Activated CD4-positive, CD25-positive, alpha-beta regulatory T cell treated with anti-CD3 and anti-CD28 coated beads, Interleukin-2, amount 50 U/mL, for 24 hours (primary cell): ENCODE measurements at regions not wholly inside any gene's neighbourhood (a gene's known extent, or its start where the extent isn't known, plus 50 kb on each side); places are given as distances from the start of the nearest gene placed in this dataset.
A peak's percentile ranks its signal among the peaks of the same experiment; 100 is the strongest.
"Not testable (repeated sequence)": the region's sequence is repeated elsewhere in the genome, so short reads cannot be mapped to it uniquely, and the experiment has no call there.

ENCODE experiments used
- ATAC-seq, 2 donors: fragments of 150-1000 bp; cut with Tn5 transposase; one replicate each; pipeline ENCODE4 v1.10.0; 2021; ENCODE audit warnings: mild to moderate bottlenecking in 1 of 2, moderate library complexity in 1 of 2

DNA sequence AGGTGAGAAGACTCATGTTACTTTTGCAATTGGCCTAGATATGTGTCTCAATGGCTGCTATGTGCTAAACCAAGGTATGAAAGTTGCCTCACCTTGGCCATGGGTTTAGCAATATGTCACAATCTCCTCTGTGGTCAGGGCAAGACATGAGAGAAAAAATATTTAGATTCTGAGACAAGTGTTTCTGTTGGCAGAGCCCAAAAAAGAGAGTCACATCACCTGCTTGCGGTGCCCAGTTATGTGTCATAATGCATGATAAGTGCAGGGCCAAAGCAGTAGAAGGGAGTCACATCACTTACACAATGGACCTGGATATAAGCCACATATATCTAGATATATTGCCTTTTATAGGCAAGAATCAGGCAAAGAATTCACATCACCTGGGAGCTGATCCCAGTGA lies 894.1 kb upstream of the AMELY start:
- ATAC-seq: no peak

- ATAC-seq: no peak
Measured at GRCh38 chrY:7803737-7804136, 892.2 kb upstream of the AMELY start.

GRCh38 chrY:7796128-7796527 lies 884.6 kb upstream of the AMELY start:
- ATAC-seq: no peak

DNA sequence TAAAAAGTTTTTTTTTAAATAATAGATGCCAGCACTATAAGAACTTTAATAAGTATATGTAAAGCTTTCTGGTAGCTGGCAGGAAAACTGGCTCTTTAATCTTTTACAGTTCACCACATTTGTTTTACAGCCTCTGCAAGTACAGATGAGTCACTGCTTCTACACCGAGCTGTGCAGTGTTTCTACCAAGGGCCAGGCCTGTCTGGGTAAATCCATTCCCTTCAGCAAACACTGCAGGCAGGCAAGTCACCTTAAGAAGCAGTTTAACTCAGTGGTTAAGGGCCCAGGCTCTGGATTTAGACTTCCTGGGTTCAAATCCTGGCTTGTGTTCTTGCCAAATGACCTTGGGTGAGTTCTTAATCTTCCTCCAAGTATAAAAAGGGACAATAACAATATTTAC lies 882.9 kb upstream of the AMELY start:
- ATAC-seq: no peak

GRCh38 chrY:7793989-7794388 lies 882.4 kb upstream of the AMELY start:
- no peak for ATAC-seq

DNA sequence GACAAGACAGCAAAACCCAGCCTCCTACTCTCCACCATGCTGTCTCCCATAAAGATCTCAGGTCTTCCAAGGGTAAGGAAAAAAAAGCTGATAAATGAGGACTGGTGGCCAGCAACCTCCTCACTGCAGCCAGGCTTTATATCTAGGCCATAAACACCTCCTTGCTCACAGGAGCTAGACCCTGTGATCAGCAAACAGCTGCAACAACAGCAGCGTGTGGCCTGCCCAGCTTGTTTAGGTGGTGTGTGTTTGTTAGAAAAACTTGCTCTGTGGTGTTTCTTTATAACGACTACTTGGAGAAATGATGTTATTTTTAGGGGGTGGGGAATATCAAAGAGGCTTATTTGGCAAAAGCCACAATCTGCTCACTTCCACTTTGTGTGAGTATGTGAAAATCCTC lies 880.9 kb upstream of the AMELY start:
- ATAC-seq: no peak

DNA sequence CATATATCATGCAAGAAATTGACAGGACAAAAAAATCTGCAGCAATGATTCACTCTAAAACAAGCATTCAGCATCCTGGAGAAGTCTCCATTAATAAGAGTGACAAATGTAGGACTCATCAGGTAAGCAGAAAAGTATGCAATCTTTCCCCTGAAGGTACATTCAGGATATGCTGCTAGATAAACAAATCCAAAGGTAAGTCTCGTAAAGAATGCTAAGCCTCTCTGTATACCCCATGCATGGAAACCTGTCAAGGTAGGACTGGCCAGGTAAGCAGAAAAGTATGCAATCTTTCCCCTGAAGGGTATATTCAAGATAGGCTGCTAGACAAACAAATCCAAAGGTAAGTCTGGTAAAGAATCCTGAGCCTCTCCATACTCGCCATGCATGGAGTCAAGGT lies 869.9 kb upstream of the AMELY start:
- no peak for ATAC-seq

- ATAC-seq: not testable (repeated sequence)
Measured at GRCh38 chrY:7775436-7775835, 863.9 kb upstream of the AMELY start.

GRCh38 chrY:7771771-7772170 lies 860.2 kb upstream of the AMELY start:
- no peak for ATAC-seq

- ATAC-seq: no peak
Measured at GRCh38 chrY:7769790-7770375, 858.3 kb upstream of the AMELY start.

DNA sequence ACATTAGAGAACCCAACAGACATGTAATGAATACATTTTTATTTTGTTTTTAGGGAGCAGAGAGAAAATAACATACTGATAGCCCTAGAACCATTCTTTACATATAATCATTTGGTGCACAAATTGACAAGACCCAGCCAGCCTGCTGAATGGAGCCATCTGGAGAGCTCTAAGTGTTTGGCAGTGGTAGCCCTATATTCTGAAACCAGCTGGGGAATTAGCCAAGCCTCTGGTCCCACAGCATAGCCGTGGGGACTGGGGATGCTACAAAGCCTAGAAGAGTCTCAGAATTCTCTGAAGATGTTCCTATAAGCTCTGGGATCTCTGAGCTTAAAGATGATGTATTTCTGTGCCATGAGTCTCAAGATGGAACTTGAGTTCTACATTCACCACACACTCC lies 857.3 kb upstream of the AMELY start:
- no peak for ATAC-seq

DNA sequence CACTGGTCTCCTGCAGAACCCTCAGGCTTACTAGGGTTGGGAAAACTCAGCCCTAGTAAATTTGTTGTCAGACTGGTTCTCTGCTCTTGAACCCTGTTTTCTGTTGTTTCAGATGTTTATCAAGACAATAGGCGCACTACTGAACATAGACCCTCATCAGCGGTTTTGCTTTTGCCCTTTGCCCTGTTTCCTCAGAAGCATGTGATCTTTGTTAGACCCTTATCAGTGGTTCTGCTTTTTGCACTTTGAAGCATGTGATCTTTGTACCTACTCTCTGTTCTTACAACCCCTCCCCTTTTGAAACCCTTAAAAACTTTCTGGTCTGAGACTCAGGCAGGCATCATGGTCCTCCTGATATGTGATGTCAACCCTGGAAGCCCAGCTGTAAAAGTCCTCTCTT lies 842.2 kb upstream of the AMELY start:
- no peak for ATAC-seq

- no peak for ATAC-seq
Measured at GRCh38 chrY:7746781-7747180, 835.2 kb upstream of the AMELY start.

- ATAC-seq: no peak
Measured at GRCh38 chrY:7745581-7745901, 834.0 kb upstream of the AMELY start.

DNA sequence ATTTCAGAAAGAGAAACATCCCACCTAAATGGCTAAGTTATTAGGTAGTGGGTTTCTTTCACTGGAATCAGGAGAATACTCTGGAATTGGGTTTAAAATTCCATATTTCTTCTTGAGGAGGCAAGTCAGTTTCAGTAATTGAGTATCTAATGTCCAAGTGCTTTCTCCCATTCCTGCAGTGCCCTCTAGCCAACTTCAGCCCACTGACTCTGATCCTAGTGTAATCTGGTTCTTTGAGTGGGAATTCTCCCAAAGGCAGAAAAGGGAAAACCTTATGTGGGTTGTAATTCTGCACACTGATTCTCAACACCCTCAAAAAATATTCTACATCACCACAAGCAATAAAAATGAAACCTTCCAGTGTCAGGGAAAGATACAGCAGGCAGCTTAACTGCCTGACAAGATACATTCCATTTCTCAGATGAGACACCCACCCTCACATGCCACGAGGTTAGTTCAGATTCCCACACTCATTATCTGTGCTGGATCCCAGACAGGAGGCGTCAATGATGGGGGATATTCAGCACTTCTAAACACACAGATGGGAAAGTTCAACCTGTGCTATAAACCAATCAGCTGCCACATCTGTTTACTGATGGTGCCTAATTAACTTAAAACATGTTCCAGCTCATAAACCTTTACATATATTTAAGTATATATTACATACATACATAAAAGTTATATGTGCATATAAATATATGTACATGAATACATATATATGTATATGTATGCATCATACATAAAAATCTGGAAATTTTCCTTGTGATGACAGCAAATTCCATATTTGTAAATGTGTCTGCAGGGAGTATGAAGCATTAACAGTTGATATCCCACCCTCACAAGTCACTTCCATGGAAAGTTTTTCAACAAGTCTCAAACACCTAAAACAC lies 833.4 kb upstream of the AMELY start:
- ATAC-seq: no peak

- no peak for ATAC-seq
Measured at GRCh38 chrY:7736847-7737365, 825.4 kb upstream of the AMELY start.

- no peak for ATAC-seq
Measured at GRCh38 chrY:7731651-7732050, 820.1 kb upstream of the AMELY start.

DNA sequence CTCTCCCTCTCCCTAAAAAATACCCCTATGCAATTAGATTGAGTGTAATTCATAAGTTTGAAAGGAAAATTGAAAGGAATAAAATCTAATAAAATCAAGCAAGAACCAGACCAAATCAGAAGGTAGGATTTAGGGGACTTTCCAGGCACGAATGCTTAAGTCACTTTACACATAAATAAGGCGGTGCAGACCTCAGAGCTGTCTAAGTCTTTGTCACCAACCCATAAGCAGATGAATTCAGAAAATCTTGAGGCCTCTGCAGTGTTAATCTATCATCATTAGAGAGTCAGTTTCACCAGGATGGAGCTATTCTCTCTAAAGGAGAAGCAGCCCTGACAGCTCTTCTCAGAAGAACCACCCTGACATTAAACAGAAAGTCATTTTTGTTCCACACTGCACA lies 819.1 kb upstream of the AMELY start:
- peak in 1 of 2 donors; percentile 20 for ATAC-seq

- ATAC-seq: no peak
Measured at GRCh38 chrY:7730071-7730470, 818.5 kb upstream of the AMELY start.

DNA sequence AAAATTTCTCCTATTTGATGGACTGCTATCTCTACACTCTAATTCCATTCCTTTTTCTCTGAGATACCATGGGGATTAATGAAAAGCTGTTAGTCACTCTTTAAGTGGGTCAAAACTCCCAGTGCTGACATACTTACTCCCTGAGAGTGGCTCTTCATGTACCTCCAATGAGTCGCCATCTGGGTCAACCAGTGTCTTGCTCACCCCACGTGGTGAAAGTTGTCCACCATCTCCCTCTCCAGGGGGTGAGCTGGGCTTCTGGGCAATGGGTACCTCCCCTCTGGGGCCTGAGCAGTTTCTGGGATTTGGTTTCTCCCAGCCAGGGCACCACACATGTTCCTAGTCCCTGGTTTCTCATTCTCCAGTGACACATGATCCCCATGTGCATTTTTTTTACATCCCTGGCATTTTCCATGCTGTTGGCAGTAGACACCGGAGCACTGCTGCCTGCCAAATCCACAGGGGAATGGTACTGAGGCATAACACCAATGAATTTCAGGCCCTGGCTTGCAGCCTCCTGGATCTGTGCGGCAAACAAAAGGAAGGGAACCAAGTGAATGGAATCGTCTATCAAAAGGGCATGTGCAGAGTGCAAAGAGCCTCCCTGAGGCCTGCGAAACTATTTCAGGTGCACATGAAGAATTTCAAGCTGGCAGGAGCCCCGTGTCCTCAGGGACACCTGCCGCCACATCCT lies 817.9 kb upstream of the AMELY start:
- ATAC-seq: no peak

DNA sequence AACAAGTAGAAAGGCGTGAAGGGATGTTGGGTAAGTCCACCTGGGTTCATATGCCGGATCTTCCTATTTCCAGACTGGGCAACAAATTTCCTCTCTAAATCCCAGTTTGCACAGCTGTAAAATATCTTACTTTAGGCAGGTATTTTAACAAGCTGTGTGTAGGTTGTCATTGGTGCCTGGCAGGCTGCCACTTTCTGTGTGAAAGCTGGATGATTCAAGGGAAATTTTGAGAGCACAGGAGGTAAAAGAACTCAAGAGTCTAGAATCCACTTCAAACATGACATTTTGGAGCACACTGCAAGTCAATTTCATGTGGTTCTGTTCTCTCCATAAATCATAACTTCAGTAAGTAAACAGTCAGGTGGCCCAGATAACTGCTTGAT lies 817.4 kb upstream of the AMELY start:
- no peak for ATAC-seq

DNA sequence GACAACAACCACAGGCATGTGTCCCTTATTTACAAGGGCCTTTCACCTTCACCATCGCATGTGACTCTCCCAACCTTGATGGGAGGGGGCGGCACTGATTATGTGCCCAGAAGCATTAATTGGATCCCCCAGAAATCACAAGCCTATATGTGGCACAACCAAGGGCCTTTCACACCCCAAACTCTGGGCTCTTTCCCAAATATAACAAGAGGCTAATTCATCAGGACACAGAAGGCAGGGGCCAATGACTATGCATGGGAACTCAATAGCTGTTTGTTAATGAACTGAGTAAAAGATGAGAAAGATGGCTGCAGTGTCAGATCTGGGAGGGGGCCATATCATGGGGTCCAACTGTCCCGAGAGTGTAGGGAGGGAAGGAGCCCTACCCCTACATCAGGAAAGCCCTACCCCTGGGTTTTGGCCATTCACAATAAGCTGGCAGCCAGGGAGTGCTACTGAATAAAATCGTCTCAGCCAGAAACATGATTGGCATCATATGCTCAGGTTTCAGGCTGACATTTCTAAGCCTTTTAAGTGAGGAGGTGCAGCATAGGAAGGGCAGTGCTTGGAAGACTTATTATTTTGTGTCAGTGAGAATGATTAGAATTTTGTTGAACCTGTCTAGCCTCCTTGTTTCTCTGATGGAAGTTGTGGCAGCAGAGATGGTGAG lies 814.4 kb upstream of the AMELY start:
- no peak for ATAC-seq

DNA sequence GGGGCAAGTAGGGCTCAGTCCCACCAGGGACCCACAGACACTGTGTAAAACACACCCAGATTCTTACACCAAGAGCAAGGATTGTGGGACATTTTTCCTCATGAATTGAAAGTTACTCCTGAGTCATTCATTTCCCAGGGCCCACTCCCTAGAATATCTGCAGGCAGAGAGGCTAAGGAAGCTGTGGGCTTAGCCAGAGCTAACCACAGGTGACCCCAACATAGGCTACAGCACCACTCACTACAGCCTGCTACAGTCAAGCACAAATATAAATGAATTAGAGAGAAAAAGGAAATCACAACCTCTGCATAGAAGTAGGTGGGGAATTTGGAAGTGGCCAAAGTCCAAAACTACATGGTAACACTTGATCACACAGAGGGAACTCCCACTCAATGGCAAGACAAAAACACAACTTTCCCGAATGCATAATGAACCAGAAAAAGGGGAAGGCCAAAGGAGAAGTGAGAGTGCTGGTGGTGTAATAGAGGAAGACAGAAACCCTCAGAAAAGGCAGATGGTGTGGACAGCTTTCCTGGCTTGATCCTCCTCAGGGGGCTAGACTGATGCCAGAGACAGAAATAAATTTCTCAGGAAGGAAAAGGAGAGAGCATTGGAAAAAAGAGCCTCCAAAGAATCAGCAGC lies 812.6 kb upstream of the AMELY start:
- peak in 1 of 2 donors; percentile 30 for ATAC-seq
